Activated CD4-positive, alpha-beta T cell treated with anti-CD3 and anti-CD28 coated beads, Interleukin-2, amount 10 ng/mL, durations not matched to agents 7 days and 5 days (primary cell): ENCODE measurements at regions not wholly inside any gene's neighbourhood (a gene's known extent, or its start where the extent isn't known, plus 50 kb on each side); places are given as distances from the start of the nearest gene placed in this dataset.

Experiments
- CTCF ChIA-PET: fragments of 350-600 bp; sonication (Branson Sonifier 250); formaldehyde crosslinking; loops from one replicate; lab custom pipeline; 2021; ENCODE audit warnings: antibody characterized with exemption; lab: Charles Lee
- POLR2A ChIA-PET: fragments of 350-600 bp; sonication (Branson Sonifier 250); formaldehyde crosslinking; loops from one replicate; lab custom pipeline; 2021; ENCODE audit warnings: antibody characterized with exemption; lab: Charles Lee
- DNase-seq: peaks from one replicate; pipeline ENCODE4 v3.0.0-alpha.2; 2020
- H3K27ac Mint-ChIP-seq: one replicate; pipeline ENCODE4 v1.8.0; 2021; ENCODE audit warnings: mild to moderate bottlenecking, moderate library complexity, mixed read lengths
- H3K27me3 Mint-ChIP-seq: one replicate; pipeline ENCODE4 v1.8.0; 2021; ENCODE audit warnings: mixed read lengths
- H3K36me3 Mint-ChIP-seq: one replicate; pipeline ENCODE4 v1.8.0; 2021; ENCODE audit warnings: low read depth, mixed read lengths
- H3K4me1 Mint-ChIP-seq: one replicate; pipeline ENCODE4 v1.8.0; 2021; ENCODE audit warnings: mixed read lengths
- H3K4me3 Mint-ChIP-seq: one replicate; pipeline ENCODE4 v1.8.0; 2021; ENCODE audit warnings: mild to moderate bottlenecking, moderate library complexity, mixed read lengths
- H3K9me3 Mint-ChIP-seq: one replicate; pipeline ENCODE4 v1.8.0; 2021; ENCODE audit warnings: mixed read lengths

DNA sequence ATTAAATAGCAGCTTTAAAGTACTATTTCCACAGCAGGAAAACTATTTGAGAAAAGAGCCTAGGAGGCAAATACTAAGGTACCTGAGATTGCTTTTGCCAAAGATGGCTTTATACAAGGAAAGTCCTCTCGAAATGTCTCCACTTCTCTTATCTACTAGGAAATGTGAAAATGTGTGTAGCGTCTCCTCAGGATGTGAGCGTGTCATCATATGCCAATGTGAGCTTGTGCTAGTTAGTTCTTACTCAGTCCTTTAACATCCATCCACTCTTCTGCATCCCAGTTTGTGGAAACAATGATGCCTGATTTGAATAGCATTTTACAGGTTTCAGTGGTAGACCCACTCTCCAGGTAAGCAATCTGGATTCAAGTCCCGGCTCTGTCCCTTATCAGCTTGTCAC lies 421.0 kb downstream of the DYNC2H1 start:
- Mint-ChIP-seq H3K36me3 (no peaks in the 10 kb centered on the region), H3K27me3 (no peaks in the 10 kb centered on the region), H3K4me1 (no peaks in the 10 kb centered on the region), H3K27ac (no peak overlapping the region), H3K4me3 (no peak overlapping the region), H3K9me3 (no peaks in the 10 kb centered on the region)
- ChIA-PET CTCF (no interaction called here), POLR2A (no interaction called here)
- DNase-seq = no peak

DNA sequence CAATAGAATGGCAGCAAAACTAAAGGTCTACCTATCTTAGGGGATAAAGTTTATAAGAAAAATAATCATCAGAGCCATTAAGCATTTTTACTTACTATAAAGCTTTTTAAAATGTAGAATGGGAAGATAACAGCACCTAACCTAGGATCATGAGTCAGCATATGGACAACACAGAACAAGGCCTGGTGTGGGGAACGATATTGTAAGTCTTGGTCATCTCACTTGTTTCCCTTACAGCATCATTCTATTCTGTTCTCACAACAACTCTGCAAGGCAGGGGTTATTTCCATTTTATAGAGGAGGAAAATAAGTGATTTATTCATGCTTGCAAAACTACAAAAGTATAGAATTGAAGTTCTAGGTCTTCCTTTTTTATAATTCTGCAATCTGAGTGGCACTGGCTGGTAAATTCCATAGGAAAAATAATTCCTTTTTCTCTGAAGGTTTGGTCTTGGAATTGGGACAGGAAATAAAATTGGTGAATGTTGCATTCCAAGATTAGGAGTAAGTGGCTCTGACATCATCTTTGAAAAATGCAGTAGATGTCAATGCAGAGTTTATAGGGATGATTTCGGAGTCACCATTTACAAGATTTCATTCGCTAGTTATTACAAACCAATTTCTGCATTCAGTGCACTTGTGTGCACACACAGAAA lies 423.0 kb downstream of the DYNC2H1 start:
- peaks cover 2% of the 10 kb centered on the region for H3K27me3 Mint-ChIP-seq
- no peak overlapping the region for H3K4me3 Mint-ChIP-seq
- ChIA-PET CTCF (no interaction called here), POLR2A (no interaction called here)
- no peak for DNase-seq
- H3K27ac Mint-ChIP-seq = no peak overlapping the region
- H3K9me3 Mint-ChIP-seq = no peaks in the 10 kb centered on the region
- H3K36me3 Mint-ChIP-seq = no peaks in the 10 kb centered on the region
- no peaks in the 10 kb centered on the region for H3K4me1 Mint-ChIP-seq

DNA sequence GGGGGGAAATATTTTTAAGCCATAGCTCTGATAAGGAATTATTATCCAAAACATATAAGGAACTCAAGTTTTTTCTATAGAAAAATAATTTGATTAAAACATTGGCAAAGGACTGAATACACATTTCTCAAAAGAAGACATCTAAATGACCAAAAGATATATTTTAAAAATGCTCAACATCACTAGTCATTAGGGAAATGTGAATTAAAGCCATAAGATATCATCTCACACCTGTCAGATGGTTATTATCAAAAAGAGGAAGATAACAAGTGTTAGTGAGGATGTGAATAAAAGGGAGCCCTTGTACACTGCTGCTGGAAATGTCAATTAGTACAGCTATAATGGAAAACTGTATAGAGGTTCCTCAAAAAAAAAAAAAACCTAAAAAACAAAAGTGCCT lies 425.0 kb downstream of the DYNC2H1 start:
- CTCF ChIA-PET = interaction anchor here (0.6 kb wide), 1 partner anchor 361 kb away, joined by 3 read pairs; no protein-coding TSS in a partner anchor
- H3K27ac Mint-ChIP-seq = no peak overlapping the region

GRCh38 chr11:103534959-103535358 lies 425.7 kb downstream of the DYNC2H1 start:
- H3K27ac Mint-ChIP-seq = no peak overlapping the region
- H3K27me3 Mint-ChIP-seq = peaks cover 2% of the 10 kb centered on the region
- no peak for DNase-seq
- POLR2A ChIA-PET = no interaction called here
- no peaks in the 10 kb centered on the region for H3K9me3 Mint-ChIP-seq
- H3K4me3 Mint-ChIP-seq = no peak overlapping the region
- CTCF ChIA-PET = interaction anchor here (0.6 kb wide), 1 partner anchor 9 kb away, joined by 3 read pairs; no protein-coding TSS in a partner anchor
- no peaks in the 10 kb centered on the region for H3K4me1 Mint-ChIP-seq
- H3K36me3 Mint-ChIP-seq = no peaks in the 10 kb centered on the region

More for the DNA sequence above, 425.0 kb downstream of the DYNC2H1 start:
- H3K9me3 Mint-ChIP-seq = no peaks in the 10 kb centered on the region
- no peaks in the 10 kb centered on the region for H3K36me3 Mint-ChIP-seq
- no peaks in the 10 kb centered on the region for H3K4me1 Mint-ChIP-seq
- peaks cover 2% of the 10 kb centered on the region for H3K27me3 Mint-ChIP-seq
- no peak for DNase-seq
- POLR2A ChIA-PET = no interaction called here
- no peak overlapping the region for H3K4me3 Mint-ChIP-seq

DNA sequence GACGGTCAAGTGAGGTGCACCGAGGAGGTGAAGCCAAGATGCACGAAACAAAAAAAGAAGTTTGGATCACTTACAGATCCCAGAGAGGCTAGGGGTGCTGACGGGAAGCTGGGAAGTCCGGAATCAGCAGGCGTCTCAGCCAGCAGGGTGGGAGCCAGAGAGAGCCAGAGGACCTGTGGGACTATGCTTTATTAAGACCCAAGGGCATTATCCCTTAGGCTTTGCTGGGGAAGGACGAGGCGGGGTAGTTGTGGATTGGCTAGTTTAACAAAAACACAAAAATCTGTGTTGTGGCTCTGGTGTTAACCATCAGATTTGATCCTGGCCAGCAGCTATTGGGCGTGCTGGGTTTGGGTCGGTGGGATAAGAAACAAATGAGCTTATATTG lies 427.1 kb downstream of the DYNC2H1 start:
- Mint-ChIP-seq H3K4me1 (no peaks in the 10 kb centered on the region), H3K27ac (no peak overlapping the region), H3K36me3 (no peaks in the 10 kb centered on the region), H3K27me3 (peaks cover 2% of the 10 kb centered on the region), H3K9me3 (peaks cover 3% of the 10 kb centered on the region), H3K4me3 (no peak overlapping the region)
- ChIA-PET POLR2A (no interaction called here), CTCF (no interaction called here)
- DNase-seq = no peak

GRCh38 chr11:103537904-103538502 lies 428.8 kb downstream of the DYNC2H1 start:
- Mint-ChIP-seq H3K9me3 (peaks cover 7% of the 10 kb centered on the region), H3K4me3 (no peak overlapping the region), H3K27me3 (peaks cover 2% of the 10 kb centered on the region), H3K36me3 (no peaks in the 10 kb centered on the region), H3K27ac (no peak overlapping the region), H3K4me1 (no peaks in the 10 kb centered on the region)
- DNase-seq = no peak
- ChIA-PET POLR2A (no interaction called here), CTCF (interaction anchor here (0.6 to 1.5 kb wide), 2 partner anchors 8 to 33 kb away, joined by 3 read pairs; no protein-coding TSS in a partner anchor)

- ChIA-PET CTCF (no interaction called here), POLR2A (no interaction called here)
- DNase-seq = no peak
- Mint-ChIP-seq H3K27ac (no peak overlapping the region), H3K4me3 (no peak overlapping the region), H3K4me1 (no peaks in the 10 kb centered on the region), H3K9me3 (peaks cover 7% of the 10 kb centered on the region), H3K36me3 (no peaks in the 10 kb centered on the region), H3K27me3 (peaks cover 2% of the 10 kb centered on the region)
Observed at GRCh38 chr11:103539166-103539565, 429.9 kb downstream of the DYNC2H1 start.

GRCh38 chr11:103541186-103541795 lies 432.1 kb downstream of the DYNC2H1 start:
- no peak for DNase-seq
- Mint-ChIP-seq H3K36me3 (no peaks in the 10 kb centered on the region), H3K27me3 (peaks cover 2% of the 10 kb centered on the region), H3K27ac (no peak overlapping the region), H3K4me1 (no peaks in the 10 kb centered on the region), H3K4me3 (no peak overlapping the region), H3K9me3 (peaks cover 7% of the 10 kb centered on the region)
- ChIA-PET CTCF (interaction anchor here (0.9 kb wide), 1 partner anchor 113 kb away, joined by 3 read pairs; no protein-coding TSS in a partner anchor), POLR2A (no interaction called here)

GRCh38 chr11:103542851-103543250 lies 433.6 kb downstream of the DYNC2H1 start:
- Mint-ChIP-seq H3K4me1 (no peaks in the 10 kb centered on the region), H3K36me3 (no peaks in the 10 kb centered on the region), H3K27ac (no peak overlapping the region), H3K9me3 (peaks cover 7% of the 10 kb centered on the region), H3K27me3 (no peaks in the 10 kb centered on the region), H3K4me3 (no peak overlapping the region)
- DNase-seq = no peak
- ChIA-PET CTCF (no interaction called here), POLR2A (no interaction called here)

GRCh38 chr11:103543456-103543855 lies 434.2 kb downstream of the DYNC2H1 start:
- DNase-seq = no peak
- no peaks in the 10 kb centered on the region for H3K27me3 Mint-ChIP-seq
- CTCF ChIA-PET = no interaction called here
- H3K4me3 Mint-ChIP-seq = no peak overlapping the region
- H3K27ac Mint-ChIP-seq = no peak overlapping the region
- H3K4me1 Mint-ChIP-seq = no peaks in the 10 kb centered on the region
- H3K9me3 Mint-ChIP-seq = peaks cover 7% of the 10 kb centered on the region
- no peaks in the 10 kb centered on the region for H3K36me3 Mint-ChIP-seq
- POLR2A ChIA-PET = no interaction called here

GRCh38 chr11:103544874-103545273 lies 435.6 kb downstream of the DYNC2H1 start:
- ChIA-PET POLR2A (no interaction called here), CTCF (no interaction called here)
- Mint-ChIP-seq H3K4me1 (no peaks in the 10 kb centered on the region), H3K4me3 (no peak overlapping the region), H3K27me3 (no peaks in the 10 kb centered on the region), H3K27ac (no peak overlapping the region), H3K9me3 (peaks cover 7% of the 10 kb centered on the region), H3K36me3 (no peaks in the 10 kb centered on the region)
- no peak for DNase-seq

DNA sequence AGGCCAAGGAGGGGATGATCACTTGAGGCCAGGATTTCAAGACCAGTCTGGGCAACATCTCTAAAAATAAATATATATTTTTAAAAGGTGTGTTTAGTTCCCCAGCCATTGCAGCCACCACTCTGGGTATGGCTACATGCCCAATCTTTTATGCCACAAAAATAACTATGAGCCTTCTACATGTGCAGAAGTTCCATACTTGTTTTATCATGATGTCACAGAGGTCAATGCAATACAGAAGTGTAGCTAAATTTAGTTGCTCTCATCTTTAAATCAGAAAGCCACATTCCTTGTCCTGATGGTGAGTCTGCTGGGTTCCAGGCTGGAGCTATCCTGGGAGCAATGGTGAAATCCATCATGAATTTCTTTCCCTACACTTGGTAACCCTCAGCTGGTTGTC lies 436.3 kb downstream of the DYNC2H1 start:
- CTCF ChIA-PET = no interaction called here
- no peak overlapping the region for H3K27ac Mint-ChIP-seq

GRCh38 chr11:103546236-103546635 lies 437.0 kb downstream of the DYNC2H1 start:
- H3K9me3 Mint-ChIP-seq = peaks cover 5% of the 10 kb centered on the region
- no peak overlapping the region for H3K27ac Mint-ChIP-seq
- H3K27me3 Mint-ChIP-seq = no peaks in the 10 kb centered on the region
- POLR2A ChIA-PET = no interaction called here
- CTCF ChIA-PET = interaction anchor here (1.0 kb wide), 1 partner anchor 8 kb away, joined by 3 read pairs; no protein-coding TSS in a partner anchor
- no peaks in the 10 kb centered on the region for H3K36me3 Mint-ChIP-seq
- H3K4me1 Mint-ChIP-seq = no peaks in the 10 kb centered on the region
- H3K4me3 Mint-ChIP-seq = no peak overlapping the region
- DNase-seq = no peak

More for the DNA sequence above, 436.3 kb downstream of the DYNC2H1 start:
- H3K36me3 Mint-ChIP-seq = no peaks in the 10 kb centered on the region
- no peaks in the 10 kb centered on the region for H3K4me1 Mint-ChIP-seq
- POLR2A ChIA-PET = no interaction called here
- no peak overlapping the region for H3K4me3 Mint-ChIP-seq
- DNase-seq = no peak
- no peaks in the 10 kb centered on the region for H3K27me3 Mint-ChIP-seq
- peaks cover 7% of the 10 kb centered on the region for H3K9me3 Mint-ChIP-seq
